Neural progenitor cell (in vitro differentiated cells): ENCODE measurements at regions not wholly inside any gene's neighbourhood (a gene's known extent, or its start where the extent isn't known, plus 50 kb on each side); places are given as distances from the start of the nearest gene placed in this dataset.

ENCODE experiments used
- DNase-seq: peaks from one replicate; pipeline ENCODE4 v3.0.0-alpha.2; 2016; ENCODE audit warnings: low spot score
- H2AFZ ChIP-seq: fragments of 200-600 bp; sonication (generic); replicated peaks from 2 replicates; pipeline ENCODE4 v1.6.1; 2016; ENCODE audit warnings: antibody characterized with exemption
- H3F3A ChIP-seq: fragments of 200-600 bp; sonication (generic); 2 replicates; pipeline ENCODE4 v1.6.1; 2016; ENCODE audit warnings: antibody characterized with exemption, low read depth
- H3K27ac ChIP-seq: fragments of 200-600 bp; sonication (generic); 2 replicates; pipeline ENCODE4 v1.5.1; 2016; ENCODE audit warnings: mild to moderate bottlenecking
- H3K27me3 ChIP-seq: fragments of 200-600 bp; sonication (generic); 2 replicates; pipeline ENCODE4 v1.6.1; 2016; ENCODE audit warnings: mild to moderate bottlenecking, moderate library complexity
- H3K36me3 ChIP-seq: fragments of 200-600 bp; sonication (generic); 2 replicates; pipeline ENCODE4 v1.5.1; 2016
- H3K4me1 ChIP-seq: fragments of 200-600 bp; sonication (generic); 2 replicates; pipeline ENCODE4 v1.6.1; 2016; ENCODE audit warnings: mixed run types
- H3K4me2 ChIP-seq: fragments of 200-600 bp; sonication (generic); 2 replicates; pipeline ENCODE4 v1.6.1; 2016
- H3K4me3 ChIP-seq: fragments of 200-600 bp; sonication (generic); 2 replicates; pipeline ENCODE4 v1.5.1; 2016
- H3K79me2 ChIP-seq: fragments of 200-600 bp; sonication (generic); 2 replicates; pipeline ENCODE4 v1.6.1; 2016; ENCODE audit warnings: low read depth
- H3K9ac ChIP-seq: fragments of 200-600 bp; sonication (generic); 2 replicates; pipeline ENCODE4 v1.6.1; 2016
- H3K9me3 ChIP-seq: fragments of 200-600 bp; sonication (generic); 2 replicates; pipeline ENCODE4 v1.5.1; 2016; ENCODE audit warnings: low read depth
- H4K20me1 ChIP-seq: fragments of 200-600 bp; sonication (generic); 2 replicates; pipeline ENCODE4 v1.6.1; 2016; ENCODE audit warnings: low read depth
- H3K27ac Mint-ChIP-seq: 3 replicates; pipeline ENCODE4 v1.8.0; 2021; ENCODE audit warnings: mixed read lengths
- H3K27me3 Mint-ChIP-seq: 2 replicates; pipeline ENCODE4 v1.8.0; 2022; ENCODE audit warnings: low read depth, mild to moderate bottlenecking, inconsistent platforms, moderate library complexity, mixed read lengths; ENCODE audit not compliant: insufficient read depth
- H3K36me3 Mint-ChIP-seq: 3 replicates; pipeline ENCODE4 v1.8.0; 2021; ENCODE audit warnings: mixed read lengths
- H3K4me1 Mint-ChIP-seq: 3 replicates; pipeline ENCODE4 v1.8.0; 2021; ENCODE audit warnings: mixed read lengths
- H3K4me3 Mint-ChIP-seq: 3 replicates; pipeline ENCODE4 v1.8.0; 2021; ENCODE audit warnings: mild to moderate bottlenecking, moderate library complexity, mixed read lengths
- H3K9me3 Mint-ChIP-seq: 3 replicates; pipeline ENCODE4 v1.8.0; 2020; ENCODE audit warnings: mixed read lengths
- CTCF ChIP-seq: fragments of 200-600 bp; sonication (generic); IDR thresholded peaks from 2 replicates; pipeline ENCODE4 v1.5.1; 2017; ENCODE audit warnings: antibody characterized with exemption, mild to moderate bottlenecking
- EZH2 ChIP-seq: fragments of 200-600 bp; sonication (generic); IDR thresholded peaks from 2 replicates; pipeline ENCODE4 v1.6.1; 2017; ENCODE audit warnings: antibody characterized with exemption, mild to moderate bottlenecking, moderate library complexity
- EZH2phosphoT487 ChIP-seq: fragments of 200-600 bp; sonication (generic); IDR thresholded peaks from 2 replicates; pipeline ENCODE4 v1.6.1; 2017; ENCODE audit warnings: antibody characterized with exemption

DNA sequence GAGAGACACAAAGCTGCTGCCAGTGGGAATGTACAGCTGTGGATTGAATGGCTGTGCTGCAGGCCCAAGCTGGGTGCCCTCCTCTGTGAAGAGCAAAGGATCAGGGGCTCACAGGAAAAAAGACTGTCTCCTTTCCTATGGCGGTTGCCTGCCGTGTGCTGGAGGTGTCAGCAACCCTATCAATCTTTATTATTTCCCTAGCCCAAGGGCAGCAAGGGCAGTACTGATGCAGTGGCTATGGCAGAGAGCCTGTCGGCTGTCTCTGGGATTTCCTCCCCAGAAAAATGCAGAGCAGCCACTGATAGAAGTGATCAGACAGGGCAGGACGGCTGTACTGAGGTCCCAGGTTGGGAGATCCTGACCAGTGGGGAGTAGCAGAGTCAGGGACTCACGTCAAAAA is 117.3 kb upstream of the CDH12 start:
- Histone ChIP-seq H3K4me2 (no peak overlapping the region), H3F3A (no peaks in the 10 kb centered on the region), H3K9me3 (peaks cover 5% of the 10 kb centered on the region), H2AFZ (no peak overlapping the region), H3K4me3 (no peak overlapping the region), H4K20me1 (no peaks in the 10 kb centered on the region), H3K27me3 (no peaks in the 10 kb centered on the region), H3K36me3 (no peaks in the 10 kb centered on the region), H3K4me1 (no peaks in the 10 kb centered on the region), H3K27ac (no peak overlapping the region), H3K9ac (no peak overlapping the region), H3K79me2 (no peaks in the 10 kb centered on the region)
- Mint-ChIP-seq H3K4me1 (no peaks in the 10 kb centered on the region), H3K9me3 (peaks cover 13% of the 10 kb centered on the region), H3K27ac (no peak overlapping the region), H3K4me3 (no peak overlapping the region), H3K27me3 (peaks cover 7% of the 10 kb centered on the region), H3K36me3 (no peaks in the 10 kb centered on the region)
- no peak for DNase-seq
- no peak for TF ChIP-seq EZH2phosphoT487

GRCh38 chr5:22968386-22968785 is 115.2 kb upstream of the CDH12 start:
- Mint-ChIP-seq H3K36me3 (no peaks in the 10 kb centered on the region), H3K27ac (no peak overlapping the region), H3K9me3 (peaks cover 13% of the 10 kb centered on the region), H3K4me3 (no peak overlapping the region), H3K27me3 (peaks cover 7% of the 10 kb centered on the region), H3K4me1 (no peaks in the 10 kb centered on the region)
- no peaks in the 10 kb centered on the region for H3K36me3 ChIP-seq
- no peak overlapping the region for H3K9ac ChIP-seq
- no peak overlapping the region for H3K4me2 ChIP-seq
- TF ChIP-seq EZH2, result no peak
- TF ChIP-seq EZH2phosphoT487, result no peak
- no peak for TF ChIP-seq CTCF
- H3F3A ChIP-seq, result no peaks in the 10 kb centered on the region
- no peaks in the 10 kb centered on the region for H3K27me3 ChIP-seq
- H4K20me1 ChIP-seq, result no peaks in the 10 kb centered on the region
- no peaks in the 10 kb centered on the region for H3K79me2 ChIP-seq
- H3K9me3 ChIP-seq, result peaks cover 5% of the 10 kb centered on the region
- no peak overlapping the region for H3K4me3 ChIP-seq
- DNase-seq, result no peak
- H3K4me1 ChIP-seq, result no peaks in the 10 kb centered on the region
- no peak overlapping the region for H2AFZ ChIP-seq
- H3K27ac ChIP-seq, result no peak overlapping the region

DNA sequence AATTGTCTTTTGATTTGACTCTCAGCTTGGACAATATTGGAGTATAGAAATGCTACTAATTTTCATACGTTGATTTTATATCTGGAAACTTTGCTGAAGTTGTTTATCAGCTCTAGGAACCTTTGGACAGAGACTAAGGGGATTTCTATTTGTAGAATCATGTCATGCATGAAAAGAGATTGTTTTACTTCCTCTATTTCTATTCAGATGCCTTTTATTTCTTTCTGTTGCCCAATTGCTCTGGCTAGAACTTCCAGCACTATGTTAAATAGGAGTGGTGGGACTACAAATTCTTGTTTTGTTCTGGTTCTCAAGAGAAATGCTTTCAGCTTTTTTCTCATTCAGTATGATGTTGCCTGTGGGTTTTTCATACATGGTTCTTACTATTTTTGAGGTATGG is 112.8 kb upstream of the CDH12 start:
- no peaks in the 10 kb centered on the region for H3K4me1 ChIP-seq
- H3K27ac Mint-ChIP-seq, result no peak overlapping the region
- no peaks in the 10 kb centered on the region for H4K20me1 ChIP-seq
- no peaks in the 10 kb centered on the region for H3K36me3 Mint-ChIP-seq
- H3K36me3 ChIP-seq, result no peaks in the 10 kb centered on the region
- no peak overlapping the region for H3K4me3 Mint-ChIP-seq
- peaks cover 5% of the 10 kb centered on the region for H3K9me3 ChIP-seq
- H3K4me1 Mint-ChIP-seq, result no peaks in the 10 kb centered on the region
- H3K4me3 ChIP-seq, result no peak overlapping the region
- no peak overlapping the region for H3K27ac ChIP-seq
- no peak overlapping the region for H3K4me2 ChIP-seq
- DNase-seq, result no peak
- no peaks in the 10 kb centered on the region for H3F3A ChIP-seq
- H3K27me3 ChIP-seq, result no peaks in the 10 kb centered on the region
- H3K79me2 ChIP-seq, result no peaks in the 10 kb centered on the region
- H3K9me3 Mint-ChIP-seq, result peaks cover 13% of the 10 kb centered on the region
- H3K27me3 Mint-ChIP-seq, result peaks cover 3% of the 10 kb centered on the region
- no peak overlapping the region for H3K9ac ChIP-seq
- TF ChIP-seq CTCF (no peak), EZH2phosphoT487 (no peak), EZH2 (no peak)
- no peak overlapping the region for H2AFZ ChIP-seq

DNA sequence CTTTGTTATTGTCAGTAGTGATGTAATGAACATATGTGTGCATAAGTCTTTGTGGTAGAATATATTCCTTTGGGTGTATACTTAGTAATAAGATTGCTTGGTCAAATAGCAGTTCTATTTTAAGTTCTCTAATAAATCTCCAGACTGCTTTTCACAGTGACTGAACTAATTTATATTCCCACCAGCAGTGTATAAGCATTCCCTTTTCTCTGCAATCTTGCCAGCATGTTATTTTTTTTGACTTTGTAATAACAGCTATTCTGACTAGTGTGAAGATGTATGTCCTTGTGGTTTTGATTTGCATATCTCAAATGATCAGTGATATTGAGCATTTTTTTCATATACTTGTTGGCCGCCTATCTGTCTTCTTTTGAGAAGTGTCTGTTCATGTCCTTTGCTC is 111.5 kb upstream of the CDH12 start:
- no peak for DNase-seq
- no peak overlapping the region for H2AFZ ChIP-seq
- Mint-ChIP-seq H3K4me1 (no peaks in the 10 kb centered on the region), H3K27me3 (peaks cover 3% of the 10 kb centered on the region), H3K36me3 (no peaks in the 10 kb centered on the region), H3K27ac (no peak overlapping the region), H3K4me3 (no peak overlapping the region), H3K9me3 (peaks cover 13% of the 10 kb centered on the region)
- H3F3A ChIP-seq, result no peaks in the 10 kb centered on the region
- no peak overlapping the region for H3K9ac ChIP-seq
- no peak overlapping the region for H3K27ac ChIP-seq
- H3K79me2 ChIP-seq, result no peaks in the 10 kb centered on the region
- H3K36me3 ChIP-seq, result no peaks in the 10 kb centered on the region
- no peak overlapping the region for H3K4me2 ChIP-seq
- H3K4me1 ChIP-seq, result no peaks in the 10 kb centered on the region
- H4K20me1 ChIP-seq, result no peaks in the 10 kb centered on the region
- no peak overlapping the region for H3K4me3 ChIP-seq
- peaks cover 5% of the 10 kb centered on the region for H3K9me3 ChIP-seq
- TF ChIP-seq EZH2, result no peak
- no peak for TF ChIP-seq EZH2phosphoT487
- no peak for TF ChIP-seq CTCF
- H3K27me3 ChIP-seq, result no peaks in the 10 kb centered on the region
